ENCODE measurements at regions not wholly inside any gene's neighbourhood (a gene's known extent, or its start where the extent isn't known, plus 50 kb on each side); places are given as distances from the start of the nearest gene placed in this dataset.

DNA sequence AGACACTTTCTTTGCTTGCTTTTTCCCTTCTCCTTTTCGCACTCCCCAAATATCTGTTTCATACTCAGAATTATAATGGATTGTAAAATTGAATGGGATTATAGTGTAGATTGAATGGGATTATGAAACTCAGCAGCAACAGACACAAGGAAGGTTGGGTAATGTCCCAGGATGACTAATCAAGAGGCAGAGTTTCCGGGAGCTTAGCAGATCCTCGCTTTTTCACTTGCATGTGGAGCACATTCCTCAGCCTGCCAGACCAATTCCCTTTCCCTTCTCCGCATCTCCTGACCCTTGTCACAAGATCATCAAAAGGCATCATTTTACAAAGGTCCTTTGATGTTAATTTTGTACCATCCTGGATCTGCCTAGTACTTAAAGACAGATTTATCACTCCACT is 55.1 kb upstream of the SLC1A1 start:
- no peaks in the 10 kb centered on the region for H3K36me3 Mint-ChIP-seq
- DNase-seq, result no peak
- H3K9me3 Mint-ChIP-seq, result no peaks in the 10 kb centered on the region
- CTCF ChIA-PET, result no interaction called here
- H3K27ac Mint-ChIP-seq, result no peak overlapping the region
- H3K4me3 Mint-ChIP-seq, result no peak overlapping the region
- H3K4me1 Mint-ChIP-seq, result no peaks in the 10 kb centered on the region
- H3K27me3 Mint-ChIP-seq, result no peaks in the 10 kb centered on the region

DNA sequence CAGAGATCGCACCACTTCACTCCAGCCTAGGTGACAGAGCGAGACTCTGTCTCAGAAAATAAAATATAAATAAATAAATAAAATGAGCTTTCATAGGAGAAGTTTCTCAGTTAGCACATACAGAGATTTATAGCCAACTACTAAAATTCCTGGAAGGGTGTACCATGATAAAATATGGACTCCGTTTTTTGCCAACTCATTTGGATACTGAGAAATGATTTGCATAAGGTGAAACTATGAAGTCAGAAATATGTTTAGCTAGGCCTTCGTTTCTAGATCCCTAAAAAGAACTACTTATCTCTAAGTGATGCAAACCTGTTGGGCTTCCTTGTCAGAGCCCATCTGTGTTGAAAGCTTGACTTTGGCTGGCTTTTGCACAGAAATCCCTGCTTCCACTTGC is 56.9 kb upstream of the SLC1A1 start:
- Mint-ChIP-seq H3K27me3 (no peaks in the 10 kb centered on the region), H3K36me3 (no peaks in the 10 kb centered on the region), H3K27ac (no peak overlapping the region), H3K4me1 (no peaks in the 10 kb centered on the region), H3K9me3 (no peaks in the 10 kb centered on the region), H3K4me3 (no peak overlapping the region)
- no peak for DNase-seq
- CTCF ChIA-PET, result no interaction called here

DNA sequence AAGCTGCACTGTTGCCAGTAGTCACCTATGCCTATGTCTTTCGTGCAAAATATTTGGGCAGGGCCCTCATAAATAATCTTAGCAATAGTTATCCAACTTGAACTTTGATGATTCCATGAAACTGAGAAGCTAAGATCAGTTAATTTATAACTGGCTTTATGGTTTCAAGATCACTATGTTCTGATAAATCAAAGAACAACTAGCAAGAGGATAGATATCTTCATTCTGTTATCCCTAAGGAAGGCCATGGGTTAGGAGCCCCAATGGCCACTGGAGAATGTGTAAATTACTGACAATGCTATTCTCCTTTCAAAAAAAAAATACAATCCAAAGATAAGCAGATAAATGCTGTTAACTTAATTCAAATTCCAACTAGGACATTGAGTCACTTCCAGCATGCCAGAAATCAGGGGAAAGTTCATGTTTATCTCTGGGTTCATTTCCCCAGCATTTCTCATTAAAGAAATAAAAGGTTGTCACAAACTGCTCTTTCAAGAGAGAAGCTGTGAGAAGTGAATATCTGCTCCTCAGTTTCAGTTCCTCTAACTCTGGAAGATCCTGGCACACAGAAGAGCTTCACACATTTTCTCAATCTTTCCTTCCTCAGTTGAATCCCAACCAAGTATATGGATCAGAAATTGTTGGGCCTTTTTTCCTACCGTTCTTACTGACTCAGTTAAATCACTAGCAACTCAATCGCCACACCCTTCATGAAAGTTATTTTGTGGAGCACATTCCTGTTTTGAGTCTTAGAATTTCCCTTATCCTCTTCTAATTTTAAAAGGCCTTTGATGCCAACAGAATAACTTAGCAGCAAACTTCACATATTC is 59.6 kb upstream of the SLC1A1 start:
- DNase-seq, result no peak
- CTCF ChIA-PET, result interaction anchor here (0.6 kb wide), 1 partner anchor 55 kb away, joined by 3 read pairs; no protein-coding TSS in a partner anchor
- Mint-ChIP-seq H3K36me3 (no peaks in the 10 kb centered on the region), H3K27ac (no peak overlapping the region), H3K9me3 (no peaks in the 10 kb centered on the region), H3K27me3 (no peaks in the 10 kb centered on the region), H3K4me3 (no peak overlapping the region), H3K4me1 (no peaks in the 10 kb centered on the region)

DNA sequence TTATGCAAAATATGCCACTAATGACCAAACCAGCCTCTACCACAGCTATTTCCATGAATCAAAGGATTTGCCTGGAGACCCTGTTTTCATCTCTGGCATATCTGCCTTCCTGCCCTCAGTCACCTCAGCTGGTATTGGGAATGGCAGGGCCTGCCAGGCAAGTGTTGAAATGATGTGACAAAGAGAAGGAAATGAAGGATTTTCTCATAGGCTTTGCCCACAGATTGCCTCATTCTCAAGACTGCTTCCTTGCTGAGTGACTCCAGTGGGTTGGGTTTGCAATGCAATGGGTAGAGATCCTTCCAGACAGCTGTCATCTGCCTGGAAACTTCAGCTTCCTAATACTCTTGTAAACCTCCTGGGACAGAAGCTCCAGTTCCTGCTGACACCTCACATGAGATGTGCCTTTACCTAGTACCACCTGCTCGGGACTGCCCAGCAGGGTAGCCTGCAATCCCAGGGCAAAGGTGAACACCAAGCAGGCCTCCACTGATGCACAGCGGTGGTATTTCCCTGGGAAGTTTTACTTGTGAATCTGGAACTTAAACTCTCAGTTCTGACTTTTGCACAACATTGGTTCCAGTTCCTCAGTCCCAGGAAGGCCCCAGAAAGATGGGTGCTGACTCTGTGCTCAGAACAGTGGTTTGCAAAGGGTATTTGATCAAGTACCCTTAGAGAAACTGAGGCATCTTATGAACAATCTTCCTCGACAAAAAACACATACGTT is 64.8 kb upstream of the SLC1A1 start:
- CTCF ChIA-PET, result interaction anchor here (0.9 kb wide), 1 partner anchor 68 kb away, joined by 3 read pairs; no protein-coding TSS in a partner anchor
- no peak for DNase-seq
- Mint-ChIP-seq H3K27ac (no peak overlapping the region), H3K4me1 (peaks cover 2% of the 10 kb centered on the region), H3K9me3 (no peaks in the 10 kb centered on the region), H3K27me3 (peaks cover 3% of the 10 kb centered on the region), H3K4me3 (no peak overlapping the region), H3K36me3 (no peaks in the 10 kb centered on the region)

DNA sequence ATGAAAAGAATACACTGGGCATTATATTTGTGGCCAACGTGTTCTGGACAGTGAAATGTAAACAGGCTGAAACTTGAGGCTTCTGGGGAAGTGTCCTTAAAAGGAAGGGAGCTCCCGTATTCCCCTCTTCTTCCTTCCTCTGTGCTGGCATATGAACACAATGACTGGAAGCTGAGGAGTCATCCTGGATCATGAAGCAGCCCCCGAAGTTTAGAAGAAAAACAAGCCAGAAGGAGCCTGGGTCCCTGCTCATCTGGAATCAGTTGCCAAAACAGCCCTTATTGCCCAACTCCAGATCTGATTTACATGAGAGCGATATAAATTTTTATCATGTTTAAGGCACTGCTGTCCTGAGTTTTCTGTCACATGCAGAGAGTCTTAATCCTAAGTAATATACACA is 65.4 kb upstream of the SLC1A1 start:
- Mint-ChIP-seq H3K9me3 (no peaks in the 10 kb centered on the region), H3K27ac (no peak overlapping the region), H3K4me3 (no peak overlapping the region), H3K27me3 (peaks cover 3% of the 10 kb centered on the region), H3K36me3 (no peaks in the 10 kb centered on the region), H3K4me1 (peaks cover 2% of the 10 kb centered on the region)
- DNase-seq, result no peak
- CTCF ChIA-PET, result interaction anchor here (0.9 kb wide), 1 partner anchor 68 kb away, joined by 3 read pairs; no protein-coding TSS in a partner anchor

DNA sequence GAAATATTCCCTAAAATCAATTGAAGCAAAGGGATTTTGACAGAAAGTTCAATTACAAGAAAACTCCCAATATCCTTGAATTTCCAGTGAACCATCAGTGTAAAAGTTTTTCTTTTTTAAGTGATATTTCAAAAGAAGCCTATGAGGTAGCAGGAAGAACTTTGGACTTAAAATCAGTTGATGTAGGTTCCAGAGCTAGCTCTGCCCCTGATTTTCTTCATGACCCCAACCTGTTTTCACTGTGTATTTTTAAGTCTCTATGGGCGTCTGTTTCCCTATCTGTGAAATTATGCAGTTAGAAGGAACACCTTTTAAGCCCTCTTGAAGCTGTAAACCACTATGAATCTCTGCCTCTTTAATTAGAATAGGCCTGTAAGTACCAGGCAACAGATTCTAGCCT is 66.2 kb upstream of the SLC1A1 start:
- H3K4me1 Mint-ChIP-seq, result peaks cover 2% of the 10 kb centered on the region
- no peak for DNase-seq
- H3K27me3 Mint-ChIP-seq, result peaks cover 3% of the 10 kb centered on the region
- no peak overlapping the region for H3K27ac Mint-ChIP-seq
- H3K9me3 Mint-ChIP-seq, result no peaks in the 10 kb centered on the region
- CTCF ChIA-PET, result no interaction called here
- H3K4me3 Mint-ChIP-seq, result no peak overlapping the region
- H3K36me3 Mint-ChIP-seq, result no peaks in the 10 kb centered on the region

DNA sequence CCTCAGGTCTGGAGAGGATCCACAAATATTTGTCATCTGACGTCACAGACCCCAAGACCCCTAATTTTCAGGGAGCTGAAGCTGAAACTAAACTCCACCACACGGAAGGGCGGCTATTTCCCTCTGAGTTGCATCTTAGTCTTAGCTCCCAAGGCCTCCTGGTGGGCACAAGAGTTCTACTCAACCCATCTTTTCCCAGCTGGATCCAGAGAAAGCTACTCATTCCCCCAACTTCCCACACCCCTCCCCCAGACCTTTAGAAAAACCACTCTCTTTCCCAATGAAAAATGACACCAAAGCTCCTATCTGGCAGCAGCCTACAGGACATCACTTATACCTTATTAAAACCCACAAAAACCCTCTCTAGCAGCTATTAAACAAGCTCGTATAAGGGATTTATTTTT is 67.1 kb upstream of the SLC1A1 start:
- Mint-ChIP-seq H3K4me3 (no peak overlapping the region), H3K27ac (no peak overlapping the region), H3K36me3 (no peaks in the 10 kb centered on the region), H3K27me3 (peaks cover 3% of the 10 kb centered on the region), H3K4me1 (peaks cover 2% of the 10 kb centered on the region), H3K9me3 (no peaks in the 10 kb centered on the region)
- CTCF ChIA-PET, result no interaction called here
- DNase-seq, result no peak

DNA sequence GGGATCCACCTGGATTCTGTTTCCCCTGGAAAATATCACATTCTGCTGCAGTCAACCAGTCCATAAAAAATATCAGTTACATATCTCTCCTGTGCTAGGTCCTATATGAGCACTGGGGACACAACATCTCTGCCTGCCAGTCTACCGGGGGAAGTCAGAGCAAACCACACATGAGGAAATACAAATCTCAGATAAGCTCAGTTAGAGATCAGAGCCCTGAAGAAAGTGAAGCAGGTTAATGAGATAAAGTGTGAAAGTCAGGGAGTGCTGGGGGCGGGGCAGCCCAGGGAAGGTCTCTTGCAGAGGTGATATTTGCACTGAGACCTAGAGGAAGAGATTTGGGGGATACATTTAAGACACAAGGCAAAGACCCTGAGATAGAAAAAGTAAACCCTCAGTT is 67.8 kb upstream of the SLC1A1 start:
- Mint-ChIP-seq H3K27me3 (peaks cover 3% of the 10 kb centered on the region), H3K36me3 (no peaks in the 10 kb centered on the region), H3K27ac (no peak overlapping the region), H3K4me3 (no peak overlapping the region), H3K4me1 (peaks cover 2% of the 10 kb centered on the region), H3K9me3 (no peaks in the 10 kb centered on the region)
- CTCF ChIA-PET, result no interaction called here
- no peak for DNase-seq

DNA sequence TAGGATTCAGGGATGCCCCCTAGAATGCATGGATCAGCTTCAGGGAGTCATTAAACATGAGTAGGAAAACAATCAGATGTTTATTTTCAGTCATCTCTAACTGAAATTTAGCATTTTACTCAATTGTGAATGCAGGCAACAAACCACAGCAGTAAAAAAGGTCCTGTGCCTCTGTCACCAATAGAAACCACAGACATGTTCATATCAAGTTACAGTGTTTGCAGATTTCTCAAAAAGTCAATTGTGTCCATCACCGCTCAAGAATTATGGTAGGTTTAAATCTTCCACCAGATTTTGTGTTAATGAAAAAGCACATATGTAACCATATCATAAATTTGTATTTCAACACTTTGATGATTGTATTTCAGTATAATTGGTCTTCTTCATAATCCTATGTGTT is 68.4 kb upstream of the SLC1A1 start:
- DNase-seq, result no peak
- no peaks in the 10 kb centered on the region for H3K36me3 Mint-ChIP-seq
- CTCF ChIA-PET, result no interaction called here
- H3K27ac Mint-ChIP-seq, result no peak overlapping the region
- H3K9me3 Mint-ChIP-seq, result no peaks in the 10 kb centered on the region
- H3K27me3 Mint-ChIP-seq, result peaks cover 3% of the 10 kb centered on the region
- no peak overlapping the region for H3K4me3 Mint-ChIP-seq
- H3K4me1 Mint-ChIP-seq, result peaks cover 2% of the 10 kb centered on the region

DNA sequence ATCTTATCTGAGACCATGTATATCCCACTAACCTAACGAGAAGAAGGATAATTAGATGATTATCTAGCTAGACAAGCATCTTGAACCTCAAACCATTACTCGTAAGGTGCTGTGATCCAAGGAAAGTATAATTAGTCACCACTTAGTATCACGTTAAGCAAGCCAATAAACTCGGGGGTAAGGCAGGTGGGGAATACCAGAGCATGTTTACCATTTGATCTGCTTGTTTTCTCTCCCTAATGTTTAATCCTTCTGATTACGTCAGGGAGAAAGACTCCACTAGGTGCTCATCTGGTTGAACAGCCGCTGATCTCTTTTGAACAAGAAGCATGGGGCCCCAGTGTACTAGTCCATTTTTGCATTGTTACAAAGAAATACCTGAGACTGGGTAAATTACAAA is 69.9 kb upstream of the SLC1A1 start:
- H3K36me3 Mint-ChIP-seq, result no peaks in the 10 kb centered on the region
- peaks cover 3% of the 10 kb centered on the region for H3K27me3 Mint-ChIP-seq
- H3K27ac Mint-ChIP-seq, result no peak overlapping the region
- CTCF ChIA-PET, result no interaction called here
- no peak for DNase-seq
- no peak overlapping the region for H3K4me3 Mint-ChIP-seq
- peaks cover 2% of the 10 kb centered on the region for H3K4me1 Mint-ChIP-seq
- H3K9me3 Mint-ChIP-seq, result no peaks in the 10 kb centered on the region

DNA sequence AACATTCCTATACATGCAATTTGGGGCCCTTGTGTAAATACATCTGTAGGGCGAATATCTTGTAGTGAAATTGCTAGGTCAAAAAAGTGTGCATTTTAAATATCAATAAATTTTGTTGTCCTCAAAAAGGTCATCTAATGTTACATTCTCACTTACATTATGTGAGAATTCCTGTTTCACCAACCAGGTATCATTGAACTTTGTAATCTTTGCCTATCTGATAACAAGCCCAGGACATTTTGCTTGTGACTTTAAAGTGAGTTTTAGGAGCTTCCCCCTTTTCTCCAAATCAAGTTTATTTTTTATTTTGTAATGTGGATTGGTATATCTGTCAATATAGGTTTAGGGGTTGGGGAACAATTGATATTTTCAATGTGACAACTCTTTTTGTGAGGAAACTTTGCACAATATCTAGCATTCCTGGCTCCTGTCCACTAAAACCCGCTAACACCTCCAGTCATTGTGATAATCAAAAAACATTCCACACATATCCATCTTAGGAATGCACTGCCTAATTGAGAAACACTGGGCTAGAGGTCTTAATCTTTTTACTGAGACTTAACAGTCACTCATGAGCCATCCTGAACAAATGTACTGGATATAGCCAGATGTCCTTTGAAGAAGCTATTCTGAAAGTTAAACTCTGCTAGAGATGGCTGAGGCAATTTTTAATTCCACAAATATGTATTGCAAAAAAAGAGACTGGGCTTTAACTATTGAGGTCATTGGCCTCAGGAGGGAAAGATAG is 72.5 kb upstream of the SLC1A1 start:
- Mint-ChIP-seq H3K4me3 (no peak overlapping the region), H3K36me3 (no peaks in the 10 kb centered on the region), H3K4me1 (peaks cover 2% of the 10 kb centered on the region), H3K27me3 (peaks cover 3% of the 10 kb centered on the region), H3K27ac (no peak overlapping the region), H3K9me3 (no peaks in the 10 kb centered on the region)
- CTCF ChIA-PET, result no interaction called here
- no peak for DNase-seq

DNA sequence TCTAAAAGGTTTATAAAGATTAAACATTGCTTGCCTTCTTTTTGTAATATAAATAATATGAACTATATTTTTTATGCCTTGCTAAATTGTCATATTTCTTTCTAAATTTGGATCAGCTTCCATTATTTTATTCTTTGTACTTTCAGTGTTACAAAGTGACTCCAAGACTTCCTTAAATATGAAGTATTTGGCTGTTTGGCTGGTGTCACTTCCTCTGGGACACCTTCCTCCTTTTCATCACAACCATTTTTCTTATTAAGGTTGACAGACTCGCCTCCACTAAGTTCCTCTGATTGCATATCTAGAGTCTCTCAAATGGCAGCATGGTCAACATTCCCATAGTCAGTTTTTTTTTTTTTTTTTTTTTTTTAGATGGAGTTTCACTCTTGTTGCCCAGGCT is 73.8 kb upstream of the SLC1A1 start:
- Mint-ChIP-seq H3K27ac (no peak overlapping the region), H3K9me3 (no peaks in the 10 kb centered on the region), H3K36me3 (no peaks in the 10 kb centered on the region), H3K4me1 (no peaks in the 10 kb centered on the region), H3K4me3 (no peak overlapping the region), H3K27me3 (no peaks in the 10 kb centered on the region)
- no peak for DNase-seq
- CTCF ChIA-PET, result no interaction called here

DNA sequence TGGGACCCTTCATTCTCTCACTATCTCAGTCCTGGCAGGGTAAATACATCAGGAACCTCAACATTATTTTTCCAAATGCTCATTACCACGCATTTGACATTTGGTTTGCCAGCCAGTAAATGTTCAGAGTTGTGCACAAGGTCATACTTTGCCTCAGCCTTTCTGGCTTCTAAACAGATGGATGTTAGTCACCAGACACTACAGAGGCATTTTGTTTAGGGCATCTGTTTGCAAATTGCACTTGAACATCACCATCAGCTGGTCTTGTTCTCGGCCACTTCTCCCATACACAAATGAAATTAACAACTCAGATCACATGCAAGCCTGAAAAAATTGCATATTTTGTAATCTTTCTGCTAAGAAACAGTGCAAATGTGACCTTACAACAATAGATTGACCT is 75.0 kb upstream of the SLC1A1 start:
- CTCF ChIA-PET, result interaction anchor here (1.1 kb wide), 1 partner anchor 49 kb away, joined by 3 read pairs; no protein-coding TSS in a partner anchor
- Mint-ChIP-seq H3K9me3 (no peaks in the 10 kb centered on the region), H3K27ac (no peak overlapping the region), H3K4me1 (no peaks in the 10 kb centered on the region), H3K4me3 (no peak overlapping the region), H3K36me3 (no peaks in the 10 kb centered on the region), H3K27me3 (no peaks in the 10 kb centered on the region)
- DNase-seq, result no peak

DNA sequence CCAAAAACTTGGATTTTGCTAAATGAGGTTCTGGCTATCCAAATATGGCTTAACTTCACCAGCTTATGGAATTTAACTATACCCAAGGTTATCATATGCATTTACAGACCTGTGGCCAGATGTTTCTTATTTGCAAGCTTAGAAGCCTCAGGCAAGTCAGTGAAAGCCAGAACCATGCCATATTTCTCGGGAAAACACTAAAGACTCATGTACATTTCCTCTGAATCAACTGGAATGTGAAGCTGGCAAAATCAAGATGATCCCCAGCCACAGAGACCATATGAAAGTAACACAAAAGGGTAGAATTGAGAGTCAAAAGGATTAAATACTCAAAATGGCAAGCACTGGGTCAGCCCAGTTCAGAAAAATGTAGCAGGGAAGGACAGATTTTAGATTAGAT is 76.4 kb upstream of the SLC1A1 start:
- DNase-seq, result no peak
- Mint-ChIP-seq H3K36me3 (no peaks in the 10 kb centered on the region), H3K9me3 (no peaks in the 10 kb centered on the region), H3K27ac (no peak overlapping the region), H3K27me3 (no peaks in the 10 kb centered on the region), H3K4me1 (no peaks in the 10 kb centered on the region), H3K4me3 (no peak overlapping the region)
- CTCF ChIA-PET, result no interaction called here
